DND-41 (cell line): ENCODE measurements at regions not wholly inside any gene's neighbourhood (a gene's known extent, or its start where the extent isn't known, plus 50 kb on each side); places are given as distances from the start of the nearest gene placed in this dataset.
"Not testable (repeated sequence)": the region's sequence is repeated elsewhere in the genome, so short reads cannot be mapped to it uniquely, and the experiment has no call there.

Experiments used
- CTCF ChIP-seq: IDR thresholded peaks from 2 replicates; pipeline ENCODE4 v1.5.1; 2012; ENCODE audit warnings: borderline replicate concordance, low read length, moderate library complexity, mild to moderate bottlenecking; ENCODE audit not compliant: poor library complexity, severe bottlenecking; ENCODE audit errors: extremely low read depth
- EZH2 ChIP-seq: IDR thresholded peaks from 3 replicates; pipeline ENCODE4 v1.6.1; 2012; ENCODE audit warnings: borderline replicate concordance, low read depth, mild to moderate bottlenecking, moderate library complexity, low read length, inconsistent platforms; ENCODE audit not compliant: severe bottlenecking

- TF ChIP-seq CTCF, EZH2: not testable (repeated sequence)
Measured at GRCh38 chr4:81580994-81581374, 109.3 kb upstream of the RASGEF1B start.
